K562 (cell line): ENCODE measurements at regions not wholly inside any gene's neighbourhood (a gene's known extent, or its start where the extent isn't known, plus 50 kb on each side); places are given as distances from the start of the nearest gene placed in this dataset.
A peak's percentile ranks its signal among the peaks of the same experiment; 100 is the strongest.

Experiments
- ARID3A ChIP-seq: IDR thresholded peaks from 2 replicates; pipeline ENCODE4 v1.6.1; 2012; ENCODE audit warnings: low read depth, low read length, improper control_type of control experiment, borderline replicate concordance
- ARNT ChIP-seq, 2 experiments: fragments of 450-650 bp; IDR thresholded peaks; 2 replicates each; pipeline ENCODE4 v1.6.1; 2016; ENCODE audit warnings: mild to moderate bottlenecking in 1 of 2
- BMI1 ChIP-seq: fragments of 150-350 bp; IDR thresholded peaks from 2 replicates; pipeline ENCODE4 v1.6.1; 2014; ENCODE audit warnings: low read length
- CEBPZ ChIP-seq: fragments of 150-350 bp; IDR thresholded peaks from 2 replicates; pipeline ENCODE4 v1.6.1; 2014; ENCODE audit warnings: low read depth, mild to moderate bottlenecking, low read length, borderline replicate concordance
- FOSL1 ChIP-seq: fragments of 200-800 bp; sonication (Bioruptor generic); conservative IDR thresholded peaks from 2 replicates; pipeline ENCODE4 v1.6.1; 2016; ENCODE audit warnings: missing genetic modification characterization, missing compliant biosample characterization
- HDAC1 ChIP-seq, 2 experiments: fragments of 450-650 bp; IDR thresholded peaks; 2 replicates each; pipeline ENCODE4 v1.6.1; 2016 to 2017; ENCODE audit warnings: inconsistent platforms in 1 of 2, mild to moderate bottlenecking in 1 of 2, moderate library complexity in 1 of 2
- HDAC6 ChIP-seq: IDR thresholded peaks from 2 replicates; pipeline ENCODE4 v1.6.1; 2012; ENCODE audit warnings: low read depth, mild to moderate bottlenecking, control low read depth, inconsistent platforms, low read length, moderate library complexity
- IFI16 ChIP-seq: fragments of 250-450 bp; sonication (Bioruptor Pico); IDR thresholded peaks from 2 replicates; pipeline ENCODE4 v2.1.2; 2022; ENCODE audit warnings: mild to moderate bottlenecking, inconsistent platforms
- MAFF ChIP-seq: IDR thresholded peaks from 2 replicates; pipeline ENCODE4 v1.6.1; 2012; ENCODE audit warnings: low read length, improper control_type of control experiment
- MEF2A ChIP-seq: IDR thresholded peaks from 2 replicates; pipeline ENCODE4 v1.6.1; 2011; ENCODE audit warnings: low read depth, mild to moderate bottlenecking, low read length, moderate library complexity; ENCODE audit not compliant: control insufficient read depth
- MTA1 ChIP-seq: fragments of 450-650 bp; IDR thresholded peaks from 2 replicates; pipeline ENCODE4 v1.6.1; 2017; ENCODE audit warnings: borderline replicate concordance
- PYGO2 ChIP-seq: fragments of 450-650 bp; IDR thresholded peaks from 2 replicates; pipeline ENCODE4 v1.6.1; 2016; ENCODE audit warnings: mild to moderate bottlenecking, missing genetic modification characterization, moderate library complexity, missing compliant biosample characterization
- TRIM24 ChIP-seq, 2 experiments: fragments of 450-650 bp; IDR thresholded peaks; 2 replicates each; pipeline ENCODE4 v1.6.1; 2016
- UBTF ChIP-seq, 2 experiments: IDR thresholded peaks; 2 replicates each; pipeline ENCODE4 v1.6.1; 2012; ENCODE audit warnings: improper control_type of control experiment in 2 of 2, low read depth in 2 of 2, low read length in 2 of 2, borderline replicate concordance in 1 of 2
- ZNF121 ChIP-seq: sonication (generic); formaldehyde crosslinking; conservative IDR thresholded peaks from 2 replicates; pipeline ENCODE4 v1.8.0; 2022; ENCODE audit warnings: missing genetic modification reagents
- TF ChIP-seq, protein P1 (sequence below): IDR thresholded peaks from 3 replicates; pipeline ENCODE4 v1.6.1; 2011; ENCODE audit warnings: borderline replicate concordance, mild to moderate bottlenecking, moderate library complexity; ENCODE audit not compliant: insufficient read length; ENCODE audit errors: extremely low read depth

DNA sequence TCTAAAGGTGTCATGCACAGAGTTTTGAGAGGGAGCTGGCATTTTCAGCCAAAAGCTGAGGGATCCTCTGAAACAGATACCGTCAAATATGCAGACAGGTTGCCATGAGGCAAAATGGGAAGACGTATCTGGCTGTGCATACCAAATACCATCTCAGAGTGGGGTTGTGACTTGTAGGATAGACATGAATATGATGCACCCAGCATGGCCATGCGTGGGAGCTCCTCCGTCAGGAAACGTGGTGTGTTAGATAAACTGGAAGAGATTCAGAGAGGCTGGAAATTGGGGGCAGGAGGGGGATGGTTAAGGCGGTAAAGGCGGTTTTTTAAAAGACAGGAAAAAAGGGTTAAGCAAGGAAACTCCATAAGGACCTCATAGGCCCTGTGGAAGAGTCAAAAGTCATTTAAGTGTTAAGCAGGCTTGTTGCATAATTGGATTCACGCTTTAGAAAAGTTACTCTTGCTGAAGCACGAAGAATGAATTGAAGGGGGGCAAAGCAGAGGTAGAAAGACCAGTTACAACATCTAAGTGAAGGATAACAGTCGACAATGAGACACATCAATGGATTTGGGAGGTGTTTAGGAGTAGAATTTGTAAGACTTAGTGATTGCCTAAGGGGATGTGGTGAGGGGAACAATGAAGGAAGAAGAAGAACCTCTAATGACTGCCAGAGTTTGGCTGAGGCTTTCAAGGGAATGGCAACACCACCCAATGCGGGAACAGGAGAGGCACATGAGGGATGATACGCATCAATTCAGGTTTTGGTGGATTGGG lies 139.6 kb upstream of the CTAGE1 start (continued):
- TF ChIP-seq UBTF (IDR thresholded peaks at IDR 0.05; ENCODE audit: borderline replicate concordance in 1 of 2, low read depth in 2 of 2, low read length in 2 of 2) (no peak), PYGO2 (no peak), IFI16 (CRISPR knock-in tag) (no peak), BMI1 (no peak), CEBPZ (no peak), MTA1 (no peak), HDAC6 (no peak), TRIM24 (IDR thresholded peaks at IDR 0.05) (peak; percentile 51 to 82; a peak in 3 of 4 replicates), MAFF (no peak), MEF2A (no peak), FOSL1 (tag) (peak; percentile 35; the same call in 1 of the 2 replicates), ARID3A (no peak), HDAC1 (IDR thresholded peaks at IDR 0.05) (peak in 1 of 2 experiments; percentile 89; a peak in 2 of 4 replicates), ARNT (IDR thresholded peaks at IDR 0.05) (no peak), ZNF121 (CRISPR knock-in tag) (no peak)
- TF ChIP-seq, protein P1, sequence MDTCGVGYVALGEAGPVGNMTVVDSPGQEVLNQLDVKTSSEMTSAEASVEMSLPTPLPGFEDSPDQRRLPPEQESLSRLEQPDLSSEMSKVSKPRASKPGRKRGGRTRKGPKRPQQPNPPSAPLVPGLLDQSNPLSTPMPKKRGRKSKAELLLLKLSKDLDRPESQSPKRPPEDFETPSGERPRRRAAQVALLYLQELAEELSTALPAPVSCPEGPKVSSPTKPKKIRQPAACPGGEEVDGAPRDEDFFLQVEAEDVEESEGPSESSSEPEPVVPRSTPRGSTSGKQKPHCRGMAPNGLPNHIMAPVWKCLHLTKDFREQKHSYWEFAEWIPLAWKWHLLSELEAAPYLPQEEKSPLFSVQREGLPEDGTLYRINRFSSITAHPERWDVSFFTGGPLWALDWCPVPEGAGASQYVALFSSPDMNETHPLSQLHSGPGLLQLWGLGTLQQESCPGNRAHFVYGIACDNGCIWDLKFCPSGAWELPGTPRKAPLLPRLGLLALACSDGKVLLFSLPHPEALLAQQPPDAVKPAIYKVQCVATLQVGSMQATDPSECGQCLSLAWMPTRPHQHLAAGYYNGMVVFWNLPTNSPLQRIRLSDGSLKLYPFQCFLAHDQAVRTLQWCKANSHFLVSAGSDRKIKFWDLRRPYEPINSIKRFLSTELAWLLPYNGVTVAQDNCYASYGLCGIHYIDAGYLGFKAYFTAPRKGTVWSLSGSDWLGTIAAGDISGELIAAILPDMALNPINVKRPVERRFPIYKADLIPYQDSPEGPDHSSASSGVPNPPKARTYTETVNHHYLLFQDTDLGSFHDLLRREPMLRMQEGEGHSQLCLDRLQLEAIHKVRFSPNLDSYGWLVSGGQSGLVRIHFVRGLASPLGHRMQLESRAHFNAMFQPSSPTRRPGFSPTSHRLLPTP = no peak
